Fibroblast of pulmonary artery (primary cell): ENCODE measurements at regions not wholly inside any gene's neighbourhood (a gene's known extent, or its start where the extent isn't known, plus 50 kb on each side); places are given as distances from the start of the nearest gene placed in this dataset.

Source experiments
- DNase-seq: peaks from one replicate; pipeline ENCODE4 v3.0.0-alpha.2; 2010; ENCODE audit warnings: low read depth
- H3K4me3 ChIP-seq: replicated peaks from 2 replicates; pipeline ENCODE4 v1.5.1; 2011; ENCODE audit warnings: low read depth, mild to moderate bottlenecking, control low read depth, low read length, moderate library complexity
- CTCF ChIP-seq: IDR thresholded peaks from 2 replicates; pipeline ENCODE4 v1.5.1; 2011; ENCODE audit warnings: mild to moderate bottlenecking, control low read depth, low read length, inconsistent platforms; ENCODE audit errors: missing control alignments

GRCh38 chr16:61083711-61084110 lies 952.5 kb downstream of the CDH8 start:
- H3K4me3 ChIP-seq, result no peak overlapping the region
- TF ChIP-seq CTCF, result no peak
- DNase-seq, result no peak

GRCh38 chr16:61074324-61074723 lies 961.9 kb downstream of the CDH8 start:
- no peak overlapping the region for H3K4me3 ChIP-seq
- TF ChIP-seq CTCF, result no peak
- no peak for DNase-seq

GRCh38 chr16:61057635-61058034 lies 978.6 kb downstream of the CDH8 start:
- DNase-seq, result no peak
- no peak overlapping the region for H3K4me3 ChIP-seq
- no peak for TF ChIP-seq CTCF

GRCh38 chr16:61050547-61050946 lies 985.7 kb downstream of the CDH8 start:
- DNase-seq, result no peak
- H3K4me3 ChIP-seq, result no peak overlapping the region
- TF ChIP-seq CTCF, result no peak

- no peak for DNase-seq
- no peak for TF ChIP-seq CTCF
- H3K4me3 ChIP-seq, result no peak overlapping the region
These were observed 990.3 kb downstream of the CDH8 start for GRCh38 chr16:61045931-61046330.

- no peak for DNase-seq
- H3K4me3 ChIP-seq, result no peak overlapping the region
- no peak for TF ChIP-seq CTCF
These were observed 993.5 kb downstream of the CDH8 start for GRCh38 chr16:61042737-61043136.

GRCh38 chr16:61030616-61031015 lies 1005.6 kb downstream of the CDH8 start:
- no peak for DNase-seq
- TF ChIP-seq CTCF, result no peak
- H3K4me3 ChIP-seq, result no peak overlapping the region
